Ishikawa (cell line): ENCODE measurements at regions not wholly inside any gene's neighbourhood (a gene's known extent, or its start where the extent isn't known, plus 50 kb on each side); places are given as distances from the start of the nearest gene placed in this dataset.

Source experiments
- CEBPB ChIP-seq: IDR thresholded peaks from 2 replicates; pipeline ENCODE4 v1.6.1; 2012
- CREB1 ChIP-seq: IDR thresholded peaks from 2 replicates; pipeline ENCODE4 v1.6.1; 2012; ENCODE audit warnings: low read depth
- EGR1 ChIP-seq: IDR thresholded peaks from 2 replicates; pipeline ENCODE4 v1.6.1; 2012
- EP300 ChIP-seq: IDR thresholded peaks from 2 replicates; pipeline ENCODE4 v1.6.1; 2012; ENCODE audit warnings: borderline replicate concordance
- FOXM1 ChIP-seq: IDR thresholded peaks from 2 replicates; pipeline ENCODE4 v1.6.1; 2012; ENCODE audit warnings: low read depth, borderline replicate concordance
- MAX ChIP-seq: IDR thresholded peaks from 2 replicates; pipeline ENCODE4 v1.6.1; 2012
- NFIC ChIP-seq: IDR thresholded peaks from 2 replicates; pipeline ENCODE4 v1.6.1; 2012
- RAD21 ChIP-seq: IDR thresholded peaks from 2 replicates; pipeline ENCODE4 v1.6.1; 2012; ENCODE audit warnings: low read depth
- REST ChIP-seq: IDR thresholded peaks from 2 replicates; pipeline ENCODE4 v1.6.1; 2012; ENCODE audit warnings: low read depth, mild to moderate bottlenecking
- TAF1 ChIP-seq: IDR thresholded peaks from 2 replicates; pipeline ENCODE4 v1.6.1; 2012; ENCODE audit warnings: low read depth, mild to moderate bottlenecking
- TCF12 ChIP-seq: IDR thresholded peaks from 2 replicates; pipeline ENCODE4 v1.6.1; 2012; ENCODE audit warnings: low read depth
- TEAD4 ChIP-seq: IDR thresholded peaks from 2 replicates; pipeline ENCODE4 v1.6.1; 2012
- USF1 ChIP-seq: IDR thresholded peaks from 2 replicates; pipeline ENCODE4 v1.6.1; 2012
- YY1 ChIP-seq: IDR thresholded peaks from 2 replicates; pipeline ENCODE4 v1.6.1; 2012; ENCODE audit warnings: low read depth
- ZBTB7A ChIP-seq: IDR thresholded peaks from 2 replicates; pipeline ENCODE4 v1.6.1; 2012; ENCODE audit warnings: low read depth

GRCh38 chrX:13955975-13956374, 73.7 kb downstream of the GEMIN8 start:
- TF ChIP-seq USF1 (no peak), TCF12 (no peak), YY1 (no peak), CEBPB (no peak), EGR1 (no peak), FOXM1 (no peak), REST (no peak), ZBTB7A (no peak), RAD21 (no peak), TEAD4 (no peak), NFIC (no peak), TAF1 (no peak), CREB1 (no peak), MAX (no peak), EP300 (no peak)

- TF ChIP-seq ZBTB7A, result no peak
- TF ChIP-seq REST, result no peak
- TF ChIP-seq CREB1, result no peak
- no peak for TF ChIP-seq RAD21
- TF ChIP-seq NFIC, result no peak
- TF ChIP-seq MAX, result no peak
- TF ChIP-seq EP300, result no peak
- no peak for TF ChIP-seq FOXM1
- TF ChIP-seq YY1, result no peak
- TF ChIP-seq TEAD4, result no peak
- no peak for TF ChIP-seq USF1
- TF ChIP-seq TAF1, result no peak
- no peak for TF ChIP-seq EGR1
- no peak for TF ChIP-seq CEBPB
- TF ChIP-seq TCF12, result no peak
These were observed 74.5 kb downstream of the GEMIN8 start for GRCh38 chrX:13955095-13955647.

GRCh38 chrX:13952581-13952980, 77.1 kb downstream of the GEMIN8 start:
- no peak for TF ChIP-seq EP300
- TF ChIP-seq YY1, result no peak
- TF ChIP-seq FOXM1, result no peak
- no peak for TF ChIP-seq CREB1
- TF ChIP-seq ZBTB7A, result no peak
- no peak for TF ChIP-seq TEAD4
- no peak for TF ChIP-seq CEBPB

- TF ChIP-seq NFIC, result no peak
- TF ChIP-seq RAD21, result no peak
- no peak for TF ChIP-seq CREB1
- TF ChIP-seq TEAD4, result no peak
- TF ChIP-seq MAX, result no peak
- no peak for TF ChIP-seq EGR1
- no peak for TF ChIP-seq TCF12
- no peak for TF ChIP-seq YY1
- TF ChIP-seq ZBTB7A, result no peak
- no peak for TF ChIP-seq REST
- no peak for TF ChIP-seq USF1
- TF ChIP-seq EP300, result no peak
- no peak for TF ChIP-seq FOXM1
- TF ChIP-seq CEBPB, result no peak
- TF ChIP-seq TAF1, result no peak
These were observed 89.0 kb downstream of the GEMIN8 start for GRCh38 chrX:13940671-13941070.
